Astrocyte of the spinal cord (primary cell): ENCODE measurements at regions not wholly inside any gene's neighbourhood (a gene's known extent, or its start where the extent isn't known, plus 50 kb on each side); places are given as distances from the start of the nearest gene placed in this dataset.

Experiments used
- DNase-seq: peaks from one replicate; pipeline ENCODE4 v3.0.0; 2011; ENCODE audit warnings: low read depth, low spot score
- H3K4me3 ChIP-seq: 2 replicates; pipeline ENCODE4 v1.5.1; 2011; ENCODE audit warnings: low read depth, mild to moderate bottlenecking, low read length, moderate library complexity
- in situ Hi-C: cut with HindIII; loops from 2 replicates; pipeline ENCODE4 v1.10.0; 2017; ENCODE audit warnings: low sequenced_read_pairs
- TF ChIP-seq, protein P1 (sequence below): IDR thresholded peaks from 2 replicates; pipeline ENCODE4 v1.5.1; 2012; ENCODE audit warnings: low read depth, mild to moderate bottlenecking, low read length, inconsistent platforms

DNA sequence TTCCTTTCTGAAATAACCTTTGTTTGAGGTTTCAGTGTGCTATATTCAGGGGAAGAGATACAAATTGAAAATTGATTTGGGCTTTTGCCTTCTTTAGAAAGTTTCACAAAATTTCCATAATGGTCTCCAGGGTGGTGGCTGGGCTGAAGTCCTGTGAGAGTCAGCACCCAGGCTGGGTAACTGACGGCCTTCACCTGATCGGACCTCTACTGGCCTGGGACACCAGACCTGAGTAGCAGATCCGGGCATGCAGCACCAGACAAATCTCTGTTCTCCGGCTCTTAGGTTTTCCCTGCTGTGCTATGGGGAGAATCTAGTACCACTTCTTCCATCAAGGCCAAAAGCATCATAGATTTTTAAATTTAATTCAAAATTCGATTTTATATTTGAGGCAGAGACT is 133.0 kb upstream of the LMCD1 start:
- H3K4me3 ChIP-seq = no peak overlapping the region
- in situ Hi-C loops = no loop called here
- TF ChIP-seq, protein P1, sequence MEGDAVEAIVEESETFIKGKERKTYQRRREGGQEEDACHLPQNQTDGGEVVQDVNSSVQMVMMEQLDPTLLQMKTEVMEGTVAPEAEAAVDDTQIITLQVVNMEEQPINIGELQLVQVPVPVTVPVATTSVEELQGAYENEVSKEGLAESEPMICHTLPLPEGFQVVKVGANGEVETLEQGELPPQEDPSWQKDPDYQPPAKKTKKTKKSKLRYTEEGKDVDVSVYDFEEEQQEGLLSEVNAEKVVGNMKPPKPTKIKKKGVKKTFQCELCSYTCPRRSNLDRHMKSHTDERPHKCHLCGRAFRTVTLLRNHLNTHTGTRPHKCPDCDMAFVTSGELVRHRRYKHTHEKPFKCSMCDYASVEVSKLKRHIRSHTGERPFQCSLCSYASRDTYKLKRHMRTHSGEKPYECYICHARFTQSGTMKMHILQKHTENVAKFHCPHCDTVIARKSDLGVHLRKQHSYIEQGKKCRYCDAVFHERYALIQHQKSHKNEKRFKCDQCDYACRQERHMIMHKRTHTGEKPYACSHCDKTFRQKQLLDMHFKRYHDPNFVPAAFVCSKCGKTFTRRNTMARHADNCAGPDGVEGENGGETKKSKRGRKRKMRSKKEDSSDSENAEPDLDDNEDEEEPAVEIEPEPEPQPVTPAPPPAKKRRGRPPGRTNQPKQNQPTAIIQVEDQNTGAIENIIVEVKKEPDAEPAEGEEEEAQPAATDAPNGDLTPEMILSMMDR = no peak
- no peak for DNase-seq

DNA sequence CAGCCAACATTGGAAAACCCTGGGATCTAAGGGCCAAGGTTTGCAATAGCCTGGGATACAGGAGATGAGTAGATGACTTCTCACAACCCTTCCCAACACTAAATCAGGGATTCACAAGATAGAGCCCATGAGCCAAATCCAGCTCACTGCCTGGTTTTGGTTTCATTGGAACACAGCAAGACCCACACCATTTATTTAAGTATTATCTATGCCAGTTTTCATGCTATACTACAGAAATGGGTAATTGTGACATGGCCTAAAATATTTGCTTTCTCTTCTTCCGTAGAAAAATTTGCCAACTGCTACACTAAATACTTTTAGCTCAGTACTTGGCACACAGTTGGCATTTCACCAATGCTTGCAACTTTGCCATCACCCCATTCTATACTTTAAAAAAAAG is 132.0 kb upstream of the LMCD1 start:
- TF ChIP-seq, protein P1 = no peak
- in situ Hi-C loops = no loop called here
- no peak overlapping the region for H3K4me3 ChIP-seq
- DNase-seq = no peak

DNA sequence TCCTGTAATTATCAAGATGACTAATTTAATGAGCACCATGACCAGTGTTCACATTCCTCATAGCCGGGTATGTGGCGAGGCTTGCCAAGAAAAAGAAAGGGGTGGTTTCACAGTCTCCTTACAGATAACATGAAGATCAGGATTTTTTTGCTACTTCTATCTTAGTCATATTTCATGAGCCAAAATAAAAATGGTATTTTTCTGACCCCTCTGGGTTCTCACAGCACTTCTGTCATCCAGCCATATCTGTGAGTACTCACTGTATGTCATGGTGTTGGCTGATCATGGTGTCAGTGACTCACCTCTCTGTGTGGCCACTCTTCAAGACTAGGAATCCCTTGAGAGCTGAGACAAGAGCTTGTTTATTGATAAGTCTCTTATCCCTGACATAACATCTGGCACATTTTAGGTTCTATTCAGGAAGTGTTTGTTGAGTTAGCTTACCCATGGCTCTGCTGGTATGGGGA is 130.5 kb upstream of the LMCD1 start:
- TF ChIP-seq, protein P1 = no peak
- no peak overlapping the region for H3K4me3 ChIP-seq
- in situ Hi-C loops = no loop called here
- DNase-seq = peak; percentile 80

DNA sequence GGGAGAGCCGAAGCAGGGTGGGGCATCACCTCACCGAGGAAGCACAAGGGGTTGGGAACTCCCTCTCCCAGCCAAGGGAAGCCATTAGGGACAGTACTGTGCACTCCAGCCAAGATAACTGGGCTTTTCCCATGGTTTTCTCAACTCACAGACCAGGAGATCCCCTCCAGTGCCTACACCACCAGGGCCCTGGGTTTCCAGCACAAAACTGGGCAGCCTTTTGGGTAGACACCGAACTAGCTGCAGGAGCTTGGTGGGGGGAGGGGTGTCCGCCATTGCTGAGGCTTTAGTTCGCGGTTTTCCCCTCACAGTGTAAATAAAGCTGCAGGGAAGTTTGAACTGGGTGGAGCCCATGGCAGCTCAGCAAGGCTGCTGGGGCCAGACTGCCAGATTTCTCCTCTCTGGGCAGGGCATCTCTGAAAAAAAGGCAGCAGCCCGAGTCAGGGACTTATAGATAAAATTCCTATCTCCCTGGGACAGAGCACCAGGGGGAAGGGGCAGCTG is 129.6 kb upstream of the LMCD1 start:
- no peak for DNase-seq
- TF ChIP-seq, protein P1 = no peak
- H3K4me3 ChIP-seq = no peak overlapping the region
- in situ Hi-C loops = no loop called here

DNA sequence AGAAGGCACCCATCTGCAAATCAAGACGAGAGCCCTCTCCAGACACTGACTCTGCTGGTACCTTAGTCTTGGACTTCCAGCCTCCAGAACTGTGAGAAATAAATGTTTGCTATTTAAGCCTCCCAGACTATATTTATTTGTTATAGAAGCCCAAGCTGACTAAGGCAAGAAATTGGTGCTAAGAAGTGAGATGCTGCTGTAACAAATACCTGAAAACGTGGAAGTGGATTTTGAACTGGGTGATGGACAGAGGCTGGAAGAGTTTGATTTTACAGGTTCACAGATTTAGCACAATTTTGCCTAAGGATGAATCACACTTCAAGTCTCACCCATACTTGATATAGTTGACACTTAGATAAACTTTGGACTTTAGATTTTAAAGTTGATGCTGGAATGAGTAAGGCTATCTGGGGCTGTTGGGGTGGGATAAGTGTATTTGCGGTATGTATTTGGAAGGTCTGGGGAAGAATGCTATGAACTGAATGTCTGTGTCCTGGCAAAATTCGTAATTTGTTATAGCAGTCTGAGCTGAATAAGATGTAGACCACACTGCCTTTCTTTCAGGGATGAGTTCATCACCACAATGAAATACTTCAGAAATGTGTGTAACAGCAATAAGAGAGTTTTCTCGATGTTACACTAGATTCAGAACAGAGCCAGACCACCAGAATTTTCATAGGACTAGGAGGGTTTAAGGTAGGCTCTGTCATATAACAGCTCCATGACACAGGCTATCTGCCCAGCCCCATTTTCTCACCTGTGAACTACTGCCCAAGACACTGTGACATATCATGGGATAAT is 120.5 kb upstream of the LMCD1 start:
- no peak overlapping the region for H3K4me3 ChIP-seq
- in situ Hi-C loops = no loop called here
- TF ChIP-seq, protein P1 = no peak
- DNase-seq = no peak

DNA sequence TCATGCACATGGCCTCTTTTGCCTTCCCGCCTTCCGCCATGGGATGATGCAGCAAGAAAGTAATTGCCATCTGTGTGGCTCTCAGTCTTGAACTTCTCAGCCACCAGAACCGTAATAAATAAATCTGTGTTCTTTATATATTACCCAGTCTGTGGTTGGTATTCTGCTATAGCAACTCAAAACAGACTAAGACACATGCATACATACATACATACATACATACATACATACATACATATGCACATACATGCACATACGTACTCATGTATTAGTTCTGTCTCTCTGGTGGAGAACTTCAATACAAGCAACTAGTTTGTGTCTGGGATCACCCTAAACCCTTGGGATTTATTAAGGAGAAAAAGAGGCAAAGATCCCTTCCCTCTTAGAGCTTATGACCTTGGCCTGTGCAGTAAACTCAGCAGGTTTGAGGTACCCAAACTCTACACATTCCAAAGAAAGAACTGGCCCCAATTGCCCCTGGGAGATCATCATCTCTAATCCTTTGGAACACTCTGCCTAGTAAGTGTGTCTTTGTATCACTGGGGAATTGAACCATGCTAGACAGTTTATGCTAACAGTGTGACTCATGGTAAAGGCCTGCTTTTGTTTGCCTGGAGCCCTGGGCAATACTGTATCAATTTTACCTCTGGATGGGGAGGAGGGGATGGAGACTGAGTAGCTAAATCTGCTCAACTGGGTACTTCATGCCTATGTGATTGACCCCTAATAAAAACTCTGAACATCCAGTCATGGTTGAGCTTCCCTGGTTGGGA is 115.6 kb upstream of the LMCD1 start:
- in situ Hi-C loops = no loop called here
- H3K4me3 ChIP-seq = no peak overlapping the region
- TF ChIP-seq, protein P1 = no peak
- peak; percentile 14 for DNase-seq
